PC-3 (cell line): ENCODE measurements at regions not wholly inside any gene's neighbourhood (a gene's known extent, or its start where the extent isn't known, plus 50 kb on each side); places are given as distances from the start of the nearest gene placed in this dataset.

Experiments used
- CTCF ChIP-seq: fragments of 300-600 bp; sonication (generic); conservative IDR thresholded peaks from 2 replicates; pipeline ENCODE4 v1.5.1; 2017; ENCODE audit warnings: antibody characterized with exemption, low read depth, mild to moderate bottlenecking, low read length
- EZH2 ChIP-seq: fragments of 300-600 bp; sonication (generic); IDR thresholded peaks from one replicate; pipeline ENCODE4 v1.6.1; 2017; ENCODE audit warnings: antibody characterized with exemption, mild to moderate bottlenecking, low read length; ENCODE audit not compliant: unreplicated experiment

GRCh38 chr7:157077986-157078644 lies 60.6 kb upstream of the UBE3C start:
- TF ChIP-seq CTCF (no peak), EZH2 (no peak)
